NCI-H82 (cell line): ENCODE measurements at regions not wholly inside any gene's neighbourhood (a gene's known extent, or its start where the extent isn't known, plus 50 kb on each side); places are given as distances from the start of the nearest gene placed in this dataset.
A peak's percentile ranks its signal among the peaks of the same experiment; 100 is the strongest.

Experiments used
- DNase-seq: peaks from one replicate; lab custom pipeline; 2025; lab: John Stamatoyannopoulos, UW

- DNase-seq = no peak
These were observed 109.7 kb downstream of the TMTC3 start for GRCh38 chr12:88251798-88252197.

GRCh38 chr12:88253371-88253978, 111.4 kb downstream of the TMTC3 start:
- DNase-seq = no peak

- DNase-seq = no peak
These were observed 113.1 kb downstream of the TMTC3 start for GRCh38 chr12:88255224-88255623.

- no peak for DNase-seq
These were observed 113.7 kb downstream of the TMTC3 start for GRCh38 chr12:88255847-88256246.

DNA sequence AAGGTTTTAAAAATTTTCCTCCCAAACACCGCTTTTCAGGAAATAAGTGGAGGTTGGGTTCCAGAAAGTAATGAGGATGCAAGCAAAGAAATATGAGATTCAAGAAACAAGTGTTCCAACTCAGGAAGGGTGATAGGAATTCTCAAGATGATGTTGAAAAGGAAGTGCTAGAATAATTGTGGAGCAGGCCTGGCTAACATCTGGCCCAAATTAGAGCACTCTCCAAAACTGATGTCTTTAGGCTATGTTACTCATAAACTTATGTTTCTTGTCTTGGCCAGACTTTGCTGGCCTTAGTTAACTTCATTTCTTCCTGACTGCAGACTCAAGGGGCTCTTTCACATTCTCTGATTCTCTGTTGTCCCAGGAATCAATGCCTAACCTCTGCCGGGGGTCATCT, 116.3 kb downstream of the TMTC3 start:
- DNase-seq = no peak

DNA sequence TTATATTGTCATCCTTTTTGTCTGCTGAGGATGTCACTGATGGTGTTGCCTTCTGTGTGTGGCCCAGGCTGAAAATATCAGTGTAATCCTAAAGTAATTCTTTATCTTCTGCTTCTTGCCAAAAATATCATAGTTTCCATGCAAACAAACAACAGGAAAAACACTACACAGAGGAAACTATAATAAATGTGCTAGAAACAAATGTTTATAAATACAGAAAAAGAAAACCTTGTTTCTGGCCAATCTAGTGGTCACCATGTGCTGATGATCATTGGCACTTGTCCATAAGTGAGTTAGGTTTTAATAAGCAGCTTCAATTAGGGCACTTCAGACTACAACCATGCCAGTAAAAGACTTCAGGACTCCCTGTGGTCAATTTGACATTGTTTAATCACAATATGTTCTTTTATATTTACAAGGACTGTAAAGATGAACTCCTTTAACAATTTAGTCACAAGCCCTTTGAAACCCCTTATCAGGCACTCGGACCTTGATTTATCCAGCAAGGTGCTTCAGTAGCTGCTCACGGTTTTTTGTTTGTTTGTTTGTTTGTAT, 124.8 kb downstream of the TMTC3 start:
- no peak for DNase-seq

GRCh38 chr12:88267630-88268029, 125.5 kb downstream of the TMTC3 start:
- no peak for DNase-seq

DNA sequence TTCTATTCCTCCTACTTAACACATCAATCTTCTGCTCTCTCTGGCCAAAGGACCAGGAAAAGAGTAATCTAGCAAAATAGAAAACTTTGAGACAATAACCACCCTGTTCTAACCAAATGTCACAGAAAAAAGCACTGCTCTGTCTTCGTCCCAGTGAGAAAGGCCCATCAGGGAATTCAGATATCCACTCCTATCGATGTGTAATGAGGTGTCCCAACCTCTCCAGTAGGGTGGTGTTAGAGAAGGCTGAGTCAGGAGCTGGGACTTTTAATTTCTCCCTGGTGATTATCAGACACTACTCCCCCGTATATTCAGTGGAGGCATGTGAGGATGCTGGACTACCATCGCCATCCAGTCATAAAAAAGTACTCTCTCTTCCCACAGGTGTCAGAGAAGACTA, 130.3 kb downstream of the TMTC3 start:
- DNase-seq = no peak

DNA sequence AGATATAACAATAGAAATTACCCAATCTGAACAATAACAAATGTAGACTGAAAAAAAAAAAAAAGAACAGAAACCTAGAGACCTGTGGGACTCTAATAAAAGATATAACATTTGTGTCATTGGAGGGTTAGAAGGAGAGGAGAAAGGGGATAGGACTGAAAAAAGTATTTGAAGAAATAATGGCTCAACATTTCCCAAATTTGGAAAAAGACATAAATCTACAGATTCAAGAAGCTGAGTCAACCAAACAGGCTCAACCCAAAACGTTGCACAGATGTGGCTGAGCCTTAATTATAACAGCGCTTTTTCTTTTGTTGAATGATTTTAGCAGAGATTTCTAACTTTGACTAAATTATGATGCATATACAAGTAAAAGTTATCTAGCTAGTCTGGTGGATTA, 131.3 kb downstream of the TMTC3 start:
- DNase-seq = no peak

- DNase-seq = peak; percentile 3
These were observed 131.8 kb downstream of the TMTC3 start for GRCh38 chr12:88273875-88274274.

GRCh38 chr12:88291498-88292131, 149.5 kb downstream of the TMTC3 start:
- DNase-seq = no peak

DNA sequence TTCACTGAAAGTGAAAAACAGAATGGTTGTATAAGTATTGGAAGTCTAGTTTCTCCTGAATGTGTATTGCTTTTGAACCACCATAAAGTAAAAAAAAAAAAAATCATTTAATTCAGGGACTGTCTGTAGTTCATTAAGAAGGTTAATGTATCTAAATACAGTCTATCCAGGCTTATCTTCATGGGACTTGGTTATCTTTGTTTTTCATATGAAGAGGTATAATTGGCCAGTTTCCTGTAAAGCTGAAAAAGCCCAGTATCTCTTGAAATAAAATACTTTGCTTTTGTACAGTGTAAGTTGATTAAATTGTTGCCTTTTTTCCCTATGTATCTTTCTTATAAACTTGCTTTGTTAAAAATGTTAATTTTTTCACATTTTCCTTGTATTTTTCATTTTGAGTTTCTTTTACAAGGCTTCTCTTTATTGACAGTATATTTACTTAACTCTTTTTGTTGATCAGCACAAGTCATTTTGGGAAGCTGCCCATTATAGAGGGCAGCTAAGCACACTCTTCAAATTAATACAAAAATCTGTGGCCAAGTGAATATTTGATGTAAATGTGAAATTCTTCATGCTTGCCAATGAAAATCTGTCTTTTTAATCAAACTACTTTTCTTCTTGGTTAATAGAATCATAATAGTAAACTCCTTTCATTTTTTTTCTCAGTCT, 156.0 kb downstream of the TMTC3 start:
- no peak for DNase-seq

DNA sequence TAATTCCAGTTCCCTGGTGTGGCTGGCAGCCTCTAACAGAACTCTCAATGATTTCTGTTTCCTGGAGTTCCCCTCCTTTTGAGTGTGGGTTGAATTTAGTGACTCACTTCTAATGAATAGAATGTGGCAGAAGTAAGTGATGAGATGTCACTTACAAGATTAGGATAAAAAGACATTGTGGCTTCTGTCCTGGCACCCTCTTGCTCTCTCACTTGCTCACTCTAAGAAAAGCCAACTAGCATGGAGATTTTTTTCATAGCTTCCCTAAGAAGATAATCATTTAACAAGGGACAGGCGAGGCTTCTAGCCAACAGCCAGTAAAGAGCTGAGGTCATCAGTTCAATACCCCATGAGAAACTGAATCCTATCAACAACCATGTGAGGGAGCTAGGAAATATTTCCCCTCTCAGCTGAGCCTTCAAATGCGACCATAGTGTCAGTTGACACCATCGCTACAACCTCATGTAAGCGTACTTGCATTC, 156.7 kb downstream of the TMTC3 start:
- DNase-seq = peak; percentile 18

DNA sequence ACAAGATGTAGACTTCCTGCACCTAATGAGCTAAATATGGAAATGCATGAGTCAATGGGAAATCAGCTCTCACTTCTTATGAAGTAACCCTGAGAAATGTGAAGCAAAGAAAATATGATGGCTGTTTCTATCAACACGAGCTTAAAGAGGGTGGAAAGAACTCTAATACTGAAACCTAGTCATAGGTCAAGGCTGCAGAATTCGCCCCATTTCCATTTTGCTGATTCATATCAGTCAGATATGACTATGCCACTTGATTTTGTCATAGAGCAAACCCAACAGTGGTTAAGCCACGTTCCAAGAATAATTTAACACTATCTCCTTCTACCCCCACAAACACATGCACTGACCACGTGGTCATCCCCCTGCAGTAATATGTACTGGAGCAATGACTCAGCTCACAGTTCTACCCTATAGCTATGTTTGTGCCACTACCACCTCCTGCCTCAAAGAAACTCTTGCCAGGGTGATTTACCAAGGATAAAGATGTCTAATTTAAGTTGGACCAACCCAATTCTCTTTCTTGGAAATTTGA, 157.5 kb downstream of the TMTC3 start:
- no peak for DNase-seq

- no peak for DNase-seq
These were observed 158.8 kb downstream of the TMTC3 start for GRCh38 chr12:88300931-88301330.

GRCh38 chr12:88303335-88303734, 161.2 kb downstream of the TMTC3 start:
- no peak for DNase-seq

- no peak for DNase-seq
These were observed 163.3 kb downstream of the TMTC3 start for GRCh38 chr12:88305254-88305890.

DNA sequence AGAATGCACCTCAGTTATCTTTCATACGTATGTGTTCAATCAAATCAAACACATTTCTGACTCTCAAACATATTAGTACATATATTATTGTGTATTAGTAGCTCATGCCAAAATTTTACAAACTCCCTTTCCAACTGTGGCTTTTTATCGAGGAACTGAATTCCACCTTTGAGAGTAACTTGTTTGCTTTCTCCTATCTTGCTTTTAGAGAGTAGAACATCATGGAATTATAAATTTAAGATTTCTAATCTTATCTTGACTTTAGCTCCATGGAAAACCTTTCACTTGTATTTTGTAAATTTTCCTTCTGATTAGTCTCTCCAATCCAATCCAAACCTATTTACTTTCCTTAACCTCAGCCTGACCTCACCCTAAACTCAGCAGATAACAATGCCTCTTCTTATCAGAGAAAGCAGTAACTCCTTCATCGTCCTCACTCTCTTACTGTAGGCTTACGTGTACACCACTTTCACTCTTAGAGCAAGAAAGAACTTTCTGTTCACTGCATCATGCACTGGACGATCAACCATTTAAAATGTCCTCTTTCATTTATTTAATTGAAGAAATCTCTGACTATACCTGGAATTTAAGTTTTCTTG, 164.5 kb downstream of the TMTC3 start:
- no peak for DNase-seq

DNA sequence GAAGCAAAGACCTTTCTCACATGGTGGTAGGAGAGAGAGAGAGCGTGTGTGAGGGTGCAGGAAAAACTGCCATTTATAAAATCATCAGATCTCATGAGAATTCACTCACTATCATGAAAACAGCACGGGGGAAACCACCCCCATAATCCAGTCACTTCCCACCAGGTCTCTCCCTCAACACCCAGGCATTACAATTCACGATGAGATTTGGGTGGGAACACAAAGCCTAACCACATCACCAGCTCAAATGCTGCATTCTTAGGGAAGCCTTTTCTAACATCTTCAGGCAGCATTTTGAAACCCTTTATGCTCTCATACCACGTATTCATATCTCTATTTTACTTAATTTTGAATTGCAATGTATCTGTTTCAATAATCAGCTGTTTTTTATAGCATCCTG, 165.9 kb downstream of the TMTC3 start:
- no peak for DNase-seq

DNA sequence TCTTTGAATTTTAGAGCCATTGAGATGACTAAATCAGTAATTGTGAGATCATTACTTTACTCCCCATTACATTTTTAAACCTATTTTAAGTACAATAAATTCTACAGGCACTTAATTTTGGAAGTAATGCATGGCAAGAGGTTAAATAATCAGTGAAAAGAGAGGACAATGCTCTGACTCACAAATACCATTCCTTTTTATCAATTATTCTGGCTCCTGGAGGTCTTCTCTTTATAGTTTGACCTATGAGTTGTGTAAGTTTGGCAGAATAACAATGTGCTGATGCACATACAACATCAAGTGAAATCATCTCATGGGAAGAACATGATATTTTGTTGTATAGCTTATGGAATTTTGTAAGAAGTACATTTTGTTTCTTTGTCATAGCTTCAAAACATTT, 166.7 kb downstream of the TMTC3 start:
- no peak for DNase-seq

DNA sequence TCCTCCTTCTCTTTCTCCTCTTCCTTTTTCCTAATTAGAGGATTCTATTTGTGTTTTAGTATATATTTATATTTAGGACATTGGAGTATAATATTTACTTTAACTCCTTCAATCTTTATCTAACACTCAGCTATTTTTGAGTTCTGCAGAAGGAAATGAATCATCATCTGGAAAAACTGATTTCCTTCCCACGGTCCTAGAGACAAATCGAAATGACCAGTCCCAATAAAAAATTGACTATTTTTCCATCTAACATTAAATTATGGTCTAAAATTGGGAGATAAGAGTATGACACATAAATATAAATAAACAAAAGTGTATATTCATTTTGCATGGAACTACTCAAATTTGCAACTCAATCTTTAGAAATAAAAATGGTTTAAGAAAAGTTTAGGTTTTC, 167.4 kb downstream of the TMTC3 start:
- DNase-seq = no peak

DNA sequence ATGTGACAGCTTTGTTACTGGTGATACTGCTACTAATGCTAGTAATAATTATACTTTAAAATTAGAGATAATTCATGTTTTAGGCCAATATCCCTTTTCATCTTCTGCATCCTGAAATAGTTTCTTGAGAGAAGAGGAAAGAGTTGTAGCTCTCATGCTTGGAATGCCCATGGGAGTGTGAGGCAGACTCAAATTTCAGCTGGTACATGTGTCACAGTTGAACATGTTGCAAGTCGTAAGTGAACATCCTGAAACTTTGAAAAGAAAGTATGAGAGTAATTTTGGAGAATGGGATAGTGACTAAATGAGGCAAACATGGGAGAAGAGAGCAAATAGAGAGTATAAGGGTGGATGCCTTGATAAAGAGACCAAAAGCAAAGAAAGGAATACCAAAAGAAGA, 168.0 kb downstream of the TMTC3 start:
- no peak for DNase-seq
